Liver (tissue), 3 donors: ENCODE measurements at regions not wholly inside any gene's neighbourhood (a gene's known extent, or its start where the extent isn't known, plus 50 kb on each side); places are given as distances from the start of the nearest gene placed in this dataset.

Experiments
- EGR1 ChIP-seq, 2 donors: IDR thresholded peaks; 2 replicates each; pipeline ENCODE4 v1.6.1; 2016 to 2018; ENCODE audit warnings: antibody characterized with exemption in 2 of 2, low read depth in 2 of 2
- GABPA ChIP-seq, 2 donors: IDR thresholded peaks in 1 of 2; conservative IDR thresholded peaks in 1 of 2; 2 replicates each; pipeline ENCODE4 v1.6.1; 2016; ENCODE audit warnings: antibody characterized with exemption in 2 of 2, mild to moderate bottlenecking in 1 of 2, moderate library complexity in 1 of 2
- JUND ChIP-seq, 2 donors: IDR thresholded peaks; 2 replicates each; pipeline ENCODE4 v1.6.1; 2016; ENCODE audit warnings: antibody characterized with exemption in 2 of 2
- RAD21 ChIP-seq, 2 donors: IDR thresholded peaks; 2 replicates each; pipeline ENCODE4 v1.6.1; 2016; ENCODE audit warnings: antibody characterized with exemption in 2 of 2, mild to moderate bottlenecking in 2 of 2
- REST ChIP-seq: IDR thresholded peaks from 2 replicates; pipeline ENCODE4 v1.6.1; 2016; ENCODE audit warnings: antibody characterized with exemption, mild to moderate bottlenecking
- RXRA ChIP-seq, 2 donors: IDR thresholded peaks; 2 replicates each; pipeline ENCODE4 v1.6.1; 2017 to 2018; ENCODE audit warnings: antibody characterized with exemption in 2 of 2, mild to moderate bottlenecking in 1 of 2
- SP1 ChIP-seq: IDR thresholded peaks from 2 replicates; pipeline ENCODE4 v1.6.1; 2018; ENCODE audit warnings: antibody characterized with exemption, mild to moderate bottlenecking
- TAF1 ChIP-seq: conservative IDR thresholded peaks from 2 replicates; pipeline ENCODE4 v1.6.1; 2016; ENCODE audit warnings: antibody characterized with exemption, mild to moderate bottlenecking
- YY1 ChIP-seq: IDR thresholded peaks from 2 replicates; pipeline ENCODE4 v1.6.1; 2016; ENCODE audit warnings: antibody characterized with exemption, mild to moderate bottlenecking
- ZBTB33 ChIP-seq: IDR thresholded peaks from 2 replicates; pipeline ENCODE4 v1.6.1; 2016; ENCODE audit warnings: antibody characterized with exemption
- TF ChIP-seq, protein P1 (sequence below): fragments of 150-350 bp; IDR thresholded peaks from 2 replicates; pipeline ENCODE4 v1.5.1; 2017; ENCODE audit warnings: improper control_type of control experiment, low read depth, low read length; ENCODE audit not compliant: missing input control
- TF ChIP-seq, protein P2 (sequence below): IDR thresholded peaks from 2 replicates; pipeline ENCODE4 v1.6.1; 2016; ENCODE audit warnings: antibody characterized with exemption
- donor health status: healthy.
- donor health status: healthy.

GRCh38 chr3:127483902-127484591 lies 106.5 kb downstream of the TPRA1 start:
- TF ChIP-seq REST (no peak), JUND (IDR thresholded peaks at IDR 0.05) (no peak), SP1 (no peak), TAF1 (no peak), RXRA (IDR thresholded peaks at IDR 0.05) (no peak), ZBTB33 (no peak), GABPA (IDR thresholded peaks at IDR 0.05 in 1 of 2, conservative IDR thresholded peaks at IDR 0.05 in 1 of 2) (no peak), EGR1 (IDR thresholded peaks at IDR 0.05; ENCODE audit: low read depth in 2 of 2) (no peak), RAD21 (IDR thresholded peaks at IDR 0.05) (no peak), YY1 (no peak)
- TF ChIP-seq, protein P1, sequence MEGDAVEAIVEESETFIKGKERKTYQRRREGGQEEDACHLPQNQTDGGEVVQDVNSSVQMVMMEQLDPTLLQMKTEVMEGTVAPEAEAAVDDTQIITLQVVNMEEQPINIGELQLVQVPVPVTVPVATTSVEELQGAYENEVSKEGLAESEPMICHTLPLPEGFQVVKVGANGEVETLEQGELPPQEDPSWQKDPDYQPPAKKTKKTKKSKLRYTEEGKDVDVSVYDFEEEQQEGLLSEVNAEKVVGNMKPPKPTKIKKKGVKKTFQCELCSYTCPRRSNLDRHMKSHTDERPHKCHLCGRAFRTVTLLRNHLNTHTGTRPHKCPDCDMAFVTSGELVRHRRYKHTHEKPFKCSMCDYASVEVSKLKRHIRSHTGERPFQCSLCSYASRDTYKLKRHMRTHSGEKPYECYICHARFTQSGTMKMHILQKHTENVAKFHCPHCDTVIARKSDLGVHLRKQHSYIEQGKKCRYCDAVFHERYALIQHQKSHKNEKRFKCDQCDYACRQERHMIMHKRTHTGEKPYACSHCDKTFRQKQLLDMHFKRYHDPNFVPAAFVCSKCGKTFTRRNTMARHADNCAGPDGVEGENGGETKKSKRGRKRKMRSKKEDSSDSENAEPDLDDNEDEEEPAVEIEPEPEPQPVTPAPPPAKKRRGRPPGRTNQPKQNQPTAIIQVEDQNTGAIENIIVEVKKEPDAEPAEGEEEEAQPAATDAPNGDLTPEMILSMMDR = no peak
- TF ChIP-seq, protein P2, sequence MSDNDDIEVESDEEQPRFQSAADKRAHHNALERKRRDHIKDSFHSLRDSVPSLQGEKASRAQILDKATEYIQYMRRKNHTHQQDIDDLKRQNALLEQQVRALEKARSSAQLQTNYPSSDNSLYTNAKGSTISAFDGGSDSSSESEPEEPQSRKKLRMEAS = no peak
